ENCODE measurements at regions not wholly inside any gene's neighbourhood (a gene's known extent, or its start where the extent isn't known, plus 50 kb on each side); places are given as distances from the start of the nearest gene placed in this dataset.
"Not testable (repeated sequence)": the region's sequence is repeated elsewhere in the genome, so short reads cannot be mapped to it uniquely, and the experiment has no call there.

- no peak for DNase-seq (ENCODE audit: low spot score)
- ATAC-seq (ENCODE audit: low FRiP score): no peak
- TF ChIP-seq CTCF (IDR thresholded peaks at IDR 0.05): no peak
Measured at GRCh38 chr14:97993508-97994019, 1196.4 kb downstream of the VRK1 start.

DNA sequence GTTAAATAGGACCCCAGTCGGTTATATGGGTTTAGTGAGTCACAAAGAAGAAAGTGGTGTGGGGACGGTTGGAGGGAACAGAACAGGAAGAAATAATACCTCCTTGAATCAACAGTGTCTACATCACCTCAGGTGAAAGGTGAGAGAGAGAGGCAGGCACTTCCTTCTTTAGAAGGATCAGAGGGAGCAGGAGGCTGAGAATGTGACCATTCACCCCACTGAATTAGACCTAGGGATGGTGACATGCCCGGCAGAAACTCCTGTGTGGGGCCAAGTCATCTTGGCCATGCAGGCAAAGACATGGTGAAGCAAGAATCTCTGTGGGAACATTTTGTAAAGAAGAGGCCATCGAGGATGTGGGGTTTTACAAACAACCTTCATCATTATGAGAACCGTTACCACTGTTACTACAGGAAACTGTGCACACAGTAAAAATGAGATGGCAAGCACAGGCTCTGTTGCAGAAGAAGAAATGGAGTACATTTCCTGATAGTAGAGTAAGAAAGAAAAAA lies 1196.9 kb downstream of the VRK1 start:
- TF ChIP-seq CTCF (IDR thresholded peaks at IDR 0.05): no peak
- DNase-seq (ENCODE audit: low spot score) (no peak), ATAC-seq (ENCODE audit: low FRiP score) (no peak)

DNA sequence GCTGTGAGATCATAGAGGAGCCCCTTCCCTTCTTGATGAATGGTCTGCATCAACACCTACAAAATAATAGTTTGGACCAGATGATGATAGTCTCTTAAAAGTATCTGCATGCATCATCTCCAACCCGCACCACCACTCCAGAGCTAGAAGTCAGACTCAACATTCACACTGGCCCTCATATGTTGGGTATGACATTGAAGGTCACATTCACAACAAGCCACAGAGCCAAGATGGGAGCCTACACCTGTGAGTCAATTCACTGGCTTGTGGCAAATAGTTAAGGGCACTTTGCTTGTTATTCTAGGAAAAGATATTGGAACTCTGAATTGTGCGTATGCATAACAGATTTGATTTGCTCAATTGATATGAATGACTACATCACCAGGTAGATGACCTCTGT lies 1197.9 kb downstream of the VRK1 start:
- no peak for ATAC-seq (ENCODE audit: low FRiP score)
- no peak for TF ChIP-seq CTCF (IDR thresholded peaks at IDR 0.05)
- DNase-seq (ENCODE audit: low spot score): no peak

- ATAC-seq (ENCODE audit: low FRiP score): no peak
- DNase-seq (ENCODE audit: low spot score): no peak
- TF ChIP-seq CTCF (IDR thresholded peaks at IDR 0.05): no peak
Measured at GRCh38 chr14:97995531-97995930, 1198.3 kb downstream of the VRK1 start.

GRCh38 chr14:98006008-98006407 lies 1208.8 kb downstream of the VRK1 start:
- DNase-seq (ENCODE audit: low spot score) (no peak), ATAC-seq (ENCODE audit: low FRiP score) (no peak)
- no peak for TF ChIP-seq CTCF (IDR thresholded peaks at IDR 0.05)

DNA sequence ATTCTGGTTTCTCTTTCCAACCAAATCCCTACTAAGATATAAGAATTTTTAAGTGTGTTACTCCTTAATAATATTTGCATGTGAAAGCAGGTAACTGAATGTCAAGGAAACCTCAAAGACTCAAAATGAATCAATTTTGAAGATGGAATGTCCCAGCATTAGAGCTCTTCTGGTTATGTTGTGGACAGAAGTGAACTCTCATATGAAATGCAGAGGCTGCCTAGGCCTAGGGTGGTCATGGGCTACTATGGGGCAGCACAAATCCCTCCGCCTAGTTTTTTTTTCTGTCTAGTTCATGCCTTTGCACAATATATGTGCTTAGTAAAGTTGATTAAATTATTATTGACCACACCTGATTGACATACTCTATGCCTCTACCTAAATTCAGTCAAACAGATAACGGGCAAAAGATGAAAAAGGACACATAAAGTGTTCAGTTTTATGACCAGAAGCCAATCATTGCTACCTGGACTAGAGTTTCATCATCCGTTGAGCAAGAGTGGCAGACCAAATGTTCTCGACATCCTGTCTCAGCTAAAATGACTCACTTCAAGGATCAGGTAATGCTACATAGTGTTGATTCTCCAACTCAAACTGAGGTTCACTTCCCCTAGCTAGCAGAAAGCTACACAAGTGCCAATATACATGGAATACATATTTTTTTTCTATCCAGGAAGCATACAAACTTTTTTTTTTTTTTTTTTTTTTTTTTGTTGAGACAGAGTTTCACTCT lies 1211.4 kb downstream of the VRK1 start:
- no peak for TF ChIP-seq CTCF (IDR thresholded peaks at IDR 0.05)
- DNase-seq (ENCODE audit: low spot score) (no peak), ATAC-seq (ENCODE audit: low FRiP score) (no peak)

DNA sequence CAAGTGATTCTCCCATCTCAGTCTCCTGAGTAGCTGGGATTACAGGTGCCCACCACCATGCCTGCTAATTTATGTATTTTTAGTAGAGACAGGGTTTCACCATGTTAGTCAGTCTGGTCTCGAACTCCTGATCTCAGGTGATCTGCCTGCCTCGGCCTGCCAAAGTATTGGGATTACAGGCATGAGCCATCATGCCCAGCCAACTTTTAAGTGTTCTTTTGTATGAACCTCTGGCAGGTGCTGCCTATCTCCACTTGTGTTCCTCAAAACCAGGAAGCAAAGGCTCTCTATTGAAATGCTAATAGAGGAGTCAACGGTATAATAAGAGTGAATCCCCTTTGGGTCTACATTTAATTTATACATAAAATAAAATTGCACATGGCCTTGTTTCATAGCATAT lies 1212.0 kb downstream of the VRK1 start:
- not testable (repeated sequence) for DNase-seq (ENCODE audit: low spot score); ATAC-seq (ENCODE audit: low FRiP score)

All from omental fat pad (tissue), 3 donors.